NB4 (cell line): ENCODE measurements at regions not wholly inside any gene's neighbourhood (a gene's known extent, or its start where the extent isn't known, plus 50 kb on each side); places are given as distances from the start of the nearest gene placed in this dataset.

ENCODE experiments used
- DNase-seq: peaks from one replicate; pipeline ENCODE4 v3.0.0; 2010; ENCODE audit warnings: low read depth
- H3K4me3 ChIP-seq: one replicate; pipeline ENCODE4 v1.5.1; 2011; ENCODE audit warnings: mild to moderate bottlenecking, low read depth, low read length, moderate library complexity
- MYC ChIP-seq: IDR thresholded peaks from 2 replicates; pipeline ENCODE4 v1.6.1; 2011; ENCODE audit warnings: low read depth, low read length
- POLR2A ChIP-seq: IDR thresholded peaks from 2 replicates; pipeline ENCODE4 v1.6.1; 2011; ENCODE audit warnings: mild to moderate bottlenecking; ENCODE audit not compliant: insufficient read length; ENCODE audit errors: extremely low read depth
- TF ChIP-seq, protein P1 (sequence below): IDR thresholded peaks from one replicate; pipeline ENCODE4 v1.5.1; 2012; ENCODE audit warnings: low read depth, low read length
- TF ChIP-seq, protein P2 (sequence below): IDR thresholded peaks from 2 replicates; pipeline ENCODE4 v1.6.1; 2011; ENCODE audit warnings: low read depth, low read length

DNA sequence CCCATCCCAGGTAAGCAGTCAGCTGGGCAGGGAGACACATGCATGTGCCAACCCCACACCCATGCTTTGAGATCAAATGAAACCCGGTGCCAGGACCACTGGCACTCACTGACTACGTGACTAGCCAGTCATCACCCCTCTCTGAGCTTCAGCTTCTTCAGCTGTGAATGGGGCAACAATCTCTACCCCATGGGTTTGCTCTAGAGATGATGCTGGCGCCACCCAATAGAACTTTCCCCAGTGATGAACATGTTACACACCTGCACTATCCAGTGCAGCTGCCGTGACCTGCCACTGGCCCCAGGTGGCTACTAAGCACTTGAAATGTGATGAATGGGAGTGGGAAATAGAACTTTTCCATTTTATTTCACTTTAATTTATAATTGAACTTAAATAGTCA is 70.3 kb downstream of the PITPNM2 start:
- TF ChIP-seq, protein P1, sequence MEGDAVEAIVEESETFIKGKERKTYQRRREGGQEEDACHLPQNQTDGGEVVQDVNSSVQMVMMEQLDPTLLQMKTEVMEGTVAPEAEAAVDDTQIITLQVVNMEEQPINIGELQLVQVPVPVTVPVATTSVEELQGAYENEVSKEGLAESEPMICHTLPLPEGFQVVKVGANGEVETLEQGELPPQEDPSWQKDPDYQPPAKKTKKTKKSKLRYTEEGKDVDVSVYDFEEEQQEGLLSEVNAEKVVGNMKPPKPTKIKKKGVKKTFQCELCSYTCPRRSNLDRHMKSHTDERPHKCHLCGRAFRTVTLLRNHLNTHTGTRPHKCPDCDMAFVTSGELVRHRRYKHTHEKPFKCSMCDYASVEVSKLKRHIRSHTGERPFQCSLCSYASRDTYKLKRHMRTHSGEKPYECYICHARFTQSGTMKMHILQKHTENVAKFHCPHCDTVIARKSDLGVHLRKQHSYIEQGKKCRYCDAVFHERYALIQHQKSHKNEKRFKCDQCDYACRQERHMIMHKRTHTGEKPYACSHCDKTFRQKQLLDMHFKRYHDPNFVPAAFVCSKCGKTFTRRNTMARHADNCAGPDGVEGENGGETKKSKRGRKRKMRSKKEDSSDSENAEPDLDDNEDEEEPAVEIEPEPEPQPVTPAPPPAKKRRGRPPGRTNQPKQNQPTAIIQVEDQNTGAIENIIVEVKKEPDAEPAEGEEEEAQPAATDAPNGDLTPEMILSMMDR = no peak
- TF ChIP-seq, protein P2, sequence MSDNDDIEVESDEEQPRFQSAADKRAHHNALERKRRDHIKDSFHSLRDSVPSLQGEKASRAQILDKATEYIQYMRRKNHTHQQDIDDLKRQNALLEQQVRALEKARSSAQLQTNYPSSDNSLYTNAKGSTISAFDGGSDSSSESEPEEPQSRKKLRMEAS = no peak
- no peak for TF ChIP-seq POLR2A
- TF ChIP-seq MYC = no peak
- H3K4me3 ChIP-seq = no peak overlapping the region
- no peak for DNase-seq

DNA sequence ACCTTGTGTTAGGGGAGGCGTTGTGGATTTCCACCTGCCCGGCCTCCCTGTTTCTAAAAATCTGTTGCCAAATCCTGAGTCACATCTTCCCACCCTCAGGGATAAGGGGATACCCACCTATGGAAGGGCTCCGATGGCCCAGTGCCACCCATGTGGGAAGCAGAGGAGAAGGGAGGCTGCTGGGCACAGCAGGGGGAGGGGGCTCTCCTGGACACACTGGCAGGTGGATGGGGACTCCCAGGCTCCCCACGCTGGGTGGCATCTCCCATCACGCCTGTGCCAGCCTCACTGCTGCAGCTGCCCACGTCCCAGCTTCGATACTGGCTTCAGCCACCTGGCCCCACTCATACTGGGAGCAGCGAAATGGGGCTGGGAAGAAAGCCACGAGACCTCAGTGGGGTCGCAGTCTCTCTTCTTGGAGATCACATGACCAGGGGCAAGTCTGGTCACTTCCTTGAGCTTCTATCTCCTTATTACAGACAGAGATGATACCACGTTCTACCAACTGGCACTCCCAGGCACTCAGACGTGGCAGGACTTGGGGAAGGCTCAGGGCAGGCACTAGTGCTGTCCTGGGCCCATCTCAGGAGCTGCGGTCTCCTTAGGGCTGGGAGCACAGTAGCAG is 72.2 kb downstream of the PITPNM2 start:
- DNase-seq = no peak
- H3K4me3 ChIP-seq = no peak overlapping the region
- TF ChIP-seq, protein P2 = no peak
- TF ChIP-seq MYC (no peak), POLR2A (no peak)
- TF ChIP-seq, protein P1 = no peak

DNA sequence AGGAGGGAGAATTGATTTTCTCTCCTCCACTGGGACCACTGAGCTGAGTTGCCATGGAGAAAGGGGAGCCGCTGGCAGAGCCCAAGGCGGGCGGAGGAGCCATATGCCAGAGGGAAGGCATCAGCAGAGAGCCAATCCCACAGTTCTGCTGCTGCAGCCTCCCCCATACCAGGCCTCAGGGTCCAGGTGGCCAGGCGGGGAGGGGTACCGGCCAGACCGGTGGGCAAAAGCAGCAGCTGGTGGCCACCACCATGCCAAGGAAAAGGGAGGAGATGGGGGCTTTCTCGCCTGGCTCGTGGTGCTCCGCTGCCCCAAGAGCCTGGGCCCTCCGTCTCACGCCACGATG is 72.8 kb downstream of the PITPNM2 start:
- TF ChIP-seq, protein P1 = no peak
- TF ChIP-seq MYC = no peak
- TF ChIP-seq POLR2A = no peak
- TF ChIP-seq, protein P2 = no peak
- DNase-seq = no peak
- H3K4me3 ChIP-seq = no peak overlapping the region

DNA sequence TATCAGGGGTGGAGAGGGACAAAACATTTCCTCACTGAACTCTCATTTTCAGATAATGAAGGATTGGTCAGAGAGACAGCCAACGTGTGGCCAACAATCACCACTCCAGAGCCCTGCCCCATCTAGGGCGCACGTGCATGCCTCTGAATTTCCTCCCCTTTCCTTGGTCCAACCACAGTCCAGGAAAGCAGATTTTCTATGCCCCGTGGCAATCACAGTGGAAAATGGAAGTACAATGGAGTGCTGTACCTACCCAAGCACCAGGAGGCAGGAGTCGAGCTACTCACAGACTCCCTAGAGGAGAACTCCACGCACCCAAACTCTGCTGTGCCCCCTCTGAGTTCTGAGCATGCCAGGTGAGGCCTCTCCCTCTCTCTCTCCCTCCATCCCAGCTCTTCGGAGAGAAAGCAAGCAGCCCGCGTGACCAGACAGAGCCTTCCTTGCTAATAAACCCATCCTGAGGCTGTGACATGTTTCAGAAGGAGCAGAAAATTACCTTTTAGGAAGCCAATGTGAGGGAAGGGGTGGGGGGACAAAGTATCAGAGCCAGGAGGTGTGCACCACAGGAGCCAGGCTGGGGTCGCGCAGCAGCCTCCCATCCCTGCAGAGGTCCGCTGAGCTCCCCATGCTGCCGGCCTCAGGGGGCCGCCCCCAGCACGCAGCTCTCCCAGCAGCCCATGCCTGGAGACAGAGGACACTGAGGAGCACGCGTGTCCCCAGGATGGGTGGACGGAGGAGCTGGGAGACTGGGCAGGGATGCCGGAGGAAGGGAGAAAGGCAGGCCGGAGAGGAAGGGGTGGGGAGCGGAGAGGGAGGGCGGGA is 73.4 kb downstream of the PITPNM2 start:
- DNase-seq = no peak
- TF ChIP-seq, protein P1 = no peak
- no peak overlapping the region for H3K4me3 ChIP-seq

DNA sequence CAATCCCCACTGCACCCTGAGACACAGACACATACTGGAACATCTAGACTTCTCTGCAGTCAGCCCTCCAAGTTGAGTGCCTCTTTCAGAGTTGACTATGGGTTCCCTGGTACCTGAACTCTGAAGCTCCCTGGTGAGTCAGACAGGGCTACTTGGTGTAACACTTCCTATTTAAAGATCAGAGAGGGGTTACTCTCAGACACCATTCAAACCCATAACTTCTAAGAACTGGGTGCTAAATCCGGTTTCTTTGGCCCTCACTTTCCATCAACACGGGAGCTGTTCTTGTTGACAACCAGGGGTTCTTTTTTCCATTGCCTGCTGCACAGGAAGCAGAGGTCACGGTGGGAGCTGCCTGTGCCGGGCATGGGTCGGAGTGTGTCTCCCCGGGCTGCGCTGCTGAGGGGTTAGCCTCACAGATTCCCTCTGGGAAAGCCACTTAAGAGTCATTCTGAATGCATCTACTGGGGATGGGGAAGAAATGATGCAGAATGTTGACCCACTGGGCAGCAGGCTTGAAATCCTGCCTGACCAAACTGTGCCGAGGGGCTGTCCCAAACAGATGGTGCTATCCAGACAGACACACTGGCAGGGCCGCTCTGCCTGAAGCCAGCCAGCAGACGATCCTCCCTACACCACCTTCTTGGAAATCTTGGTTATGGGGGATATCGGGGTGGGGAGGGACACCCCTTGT is 74.1 kb downstream of the PITPNM2 start:
- no peak overlapping the region for H3K4me3 ChIP-seq
- TF ChIP-seq, protein P1 = no peak
- TF ChIP-seq MYC (no peak), POLR2A (no peak)
- TF ChIP-seq, protein P2 = no peak
- DNase-seq = peak; percentile 51
